ENCODE measurements at regions not wholly inside any gene's neighbourhood (a gene's known extent, or its start where the extent isn't known, plus 50 kb on each side); places are given as distances from the start of the nearest gene placed in this dataset.

DNA sequence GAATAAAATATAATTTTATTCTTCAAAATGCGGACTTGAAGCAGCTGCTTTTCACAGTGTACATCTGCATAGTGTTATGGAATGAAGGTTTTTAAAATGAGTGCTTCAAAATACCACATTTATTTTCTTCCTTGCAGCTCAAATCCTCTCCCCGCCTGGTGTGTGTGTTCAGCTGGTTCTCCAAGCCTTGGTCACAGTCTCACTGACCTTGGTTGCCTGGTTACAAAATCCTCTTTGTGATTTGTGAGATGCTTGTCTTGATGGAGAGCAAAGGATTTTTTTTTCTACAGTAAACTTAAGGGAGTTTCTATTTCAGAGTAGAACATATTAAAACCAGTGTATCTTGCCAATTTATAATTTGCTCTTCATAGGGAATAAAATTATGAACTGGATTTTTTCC lies 139.2 kb downstream of the PCDH18 start:
- TF ChIP-seq, protein P1, sequence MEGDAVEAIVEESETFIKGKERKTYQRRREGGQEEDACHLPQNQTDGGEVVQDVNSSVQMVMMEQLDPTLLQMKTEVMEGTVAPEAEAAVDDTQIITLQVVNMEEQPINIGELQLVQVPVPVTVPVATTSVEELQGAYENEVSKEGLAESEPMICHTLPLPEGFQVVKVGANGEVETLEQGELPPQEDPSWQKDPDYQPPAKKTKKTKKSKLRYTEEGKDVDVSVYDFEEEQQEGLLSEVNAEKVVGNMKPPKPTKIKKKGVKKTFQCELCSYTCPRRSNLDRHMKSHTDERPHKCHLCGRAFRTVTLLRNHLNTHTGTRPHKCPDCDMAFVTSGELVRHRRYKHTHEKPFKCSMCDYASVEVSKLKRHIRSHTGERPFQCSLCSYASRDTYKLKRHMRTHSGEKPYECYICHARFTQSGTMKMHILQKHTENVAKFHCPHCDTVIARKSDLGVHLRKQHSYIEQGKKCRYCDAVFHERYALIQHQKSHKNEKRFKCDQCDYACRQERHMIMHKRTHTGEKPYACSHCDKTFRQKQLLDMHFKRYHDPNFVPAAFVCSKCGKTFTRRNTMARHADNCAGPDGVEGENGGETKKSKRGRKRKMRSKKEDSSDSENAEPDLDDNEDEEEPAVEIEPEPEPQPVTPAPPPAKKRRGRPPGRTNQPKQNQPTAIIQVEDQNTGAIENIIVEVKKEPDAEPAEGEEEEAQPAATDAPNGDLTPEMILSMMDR (IDR thresholded peaks at IDR 0.05), result no peak
- TF ChIP-seq ZFX (IDR thresholded peaks at IDR 0.05; ENCODE audit: borderline replicate concordance), result no peak
- no peak overlapping the region for H3K27ac ChIP-seq

DNA sequence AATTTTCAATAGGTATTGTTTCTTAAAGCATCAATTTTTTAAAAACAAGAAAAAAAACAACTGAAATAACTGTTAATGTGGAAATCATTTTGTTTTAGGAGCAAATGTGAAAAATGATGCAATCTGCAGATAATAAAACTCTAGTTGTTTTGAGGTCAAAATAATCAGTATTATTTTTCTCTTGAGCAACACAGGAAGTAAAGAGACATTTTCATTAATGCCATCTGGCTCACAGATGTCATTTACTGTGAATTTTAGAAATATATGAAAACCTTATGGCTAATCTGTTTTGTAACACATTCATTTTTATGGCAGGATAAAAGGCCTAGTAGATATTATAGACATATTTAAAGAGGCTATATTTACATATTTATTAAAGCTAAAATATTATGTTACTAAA lies 141.6 kb downstream of the PCDH18 start:
- TF ChIP-seq, protein P1 (IDR thresholded peaks at IDR 0.05), result no peak
- TF ChIP-seq ZFX (IDR thresholded peaks at IDR 0.05; ENCODE audit: borderline replicate concordance), result no peak
- no peak overlapping the region for H3K27ac ChIP-seq

DNA sequence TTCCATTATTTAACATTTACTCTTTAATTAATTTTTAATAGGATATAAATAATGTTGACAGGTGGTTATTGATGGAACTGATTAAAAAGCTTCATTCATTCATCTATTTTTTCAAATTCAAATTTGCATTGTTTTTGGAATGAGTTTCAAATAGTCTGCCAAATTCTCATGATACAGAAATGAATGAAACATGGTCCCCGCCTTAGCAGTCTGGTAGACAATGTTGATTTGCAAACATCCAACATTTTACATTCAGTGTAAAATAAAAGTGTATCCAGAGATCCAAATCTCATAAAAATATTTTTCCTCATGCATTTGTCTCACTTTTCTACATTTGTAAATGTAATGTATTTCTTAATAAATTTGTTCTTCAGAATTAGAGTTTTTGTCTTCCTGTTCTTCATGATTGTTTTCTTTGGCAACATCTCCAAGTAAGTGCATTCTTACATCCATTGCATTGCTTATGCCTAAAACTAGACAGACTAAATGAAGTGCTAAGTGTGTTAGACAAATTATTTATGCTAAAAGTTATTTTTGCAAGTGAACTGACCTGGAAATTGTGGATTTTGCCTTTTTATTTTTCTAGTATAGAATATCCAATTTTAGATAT lies 142.3 kb downstream of the PCDH18 start:
- no peak overlapping the region for H3K27ac ChIP-seq
- TF ChIP-seq ZFX (IDR thresholded peaks at IDR 0.05; ENCODE audit: borderline replicate concordance), result no peak
- TF ChIP-seq, protein P1 (IDR thresholded peaks at IDR 0.05), result no peak

DNA sequence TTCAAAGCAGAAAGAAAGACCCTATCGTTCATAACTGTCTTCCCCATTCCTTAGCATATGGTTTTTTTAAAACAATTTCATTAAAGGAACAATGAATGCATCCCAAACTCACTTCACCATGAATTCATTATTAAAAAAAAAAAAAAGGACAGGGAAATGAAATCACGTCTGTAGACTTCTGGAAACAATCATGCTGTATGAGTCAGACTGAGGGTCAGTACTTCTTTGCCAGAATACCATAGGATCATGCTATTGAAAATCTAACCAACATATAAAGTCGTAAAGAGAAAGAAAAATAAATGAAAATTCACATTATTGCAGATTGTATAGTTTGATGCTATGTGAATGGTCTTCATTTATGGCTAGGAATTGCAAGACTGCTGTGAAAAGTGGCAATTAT lies 144.4 kb downstream of the PCDH18 start:
- no peak for TF ChIP-seq ZFX (IDR thresholded peaks at IDR 0.05; ENCODE audit: borderline replicate concordance)
- TF ChIP-seq, protein P1 (IDR thresholded peaks at IDR 0.05), result no peak
- H3K27ac ChIP-seq, result no peak overlapping the region

DNA sequence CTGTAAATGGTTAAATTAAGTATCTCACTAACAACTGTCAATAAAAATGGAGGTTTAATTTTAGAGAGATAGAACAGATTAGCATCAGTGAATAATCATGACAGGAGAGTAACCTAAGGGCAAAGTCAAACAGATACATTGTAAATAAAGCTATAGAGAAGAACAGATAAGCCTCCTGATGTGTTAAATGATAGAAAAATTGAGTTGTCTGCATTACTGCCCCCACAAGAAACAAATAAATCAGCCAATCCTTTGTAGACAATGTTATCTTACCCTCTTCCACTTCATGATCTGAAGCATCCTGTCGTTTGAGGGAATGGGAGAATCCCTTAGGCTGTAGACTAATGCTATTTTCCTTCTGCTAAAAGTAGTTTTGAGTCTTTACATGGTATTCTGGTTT lies 147.8 kb downstream of the PCDH18 start:
- TF ChIP-seq, protein P1 (IDR thresholded peaks at IDR 0.05), result no peak
- TF ChIP-seq ZFX (IDR thresholded peaks at IDR 0.05; ENCODE audit: borderline replicate concordance), result no peak
- H3K27ac ChIP-seq, result no peak overlapping the region

DNA sequence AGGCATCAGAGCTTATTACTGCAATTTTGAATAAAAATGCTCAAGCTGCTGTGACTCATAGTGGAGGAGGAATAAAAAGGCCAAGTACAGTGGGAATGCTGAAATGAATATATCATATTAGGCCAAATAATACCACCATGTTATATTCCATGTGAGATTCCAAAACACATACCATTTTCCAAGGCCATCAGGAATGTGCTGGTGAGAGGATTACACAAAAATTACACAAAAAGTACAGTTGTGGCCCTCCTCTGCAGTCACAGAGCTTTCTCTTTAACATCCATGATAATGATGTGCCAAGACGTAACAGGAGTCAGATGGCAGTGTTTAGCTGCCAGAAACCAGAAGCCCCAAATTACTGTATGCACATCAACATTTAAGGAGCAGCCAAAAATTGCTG lies 153.5 kb downstream of the PCDH18 start:
- TF ChIP-seq ZFX (IDR thresholded peaks at IDR 0.05; ENCODE audit: borderline replicate concordance), result no peak
- TF ChIP-seq, protein P1 (IDR thresholded peaks at IDR 0.05), result no peak
- H3K27ac ChIP-seq, result no peak overlapping the region

DNA sequence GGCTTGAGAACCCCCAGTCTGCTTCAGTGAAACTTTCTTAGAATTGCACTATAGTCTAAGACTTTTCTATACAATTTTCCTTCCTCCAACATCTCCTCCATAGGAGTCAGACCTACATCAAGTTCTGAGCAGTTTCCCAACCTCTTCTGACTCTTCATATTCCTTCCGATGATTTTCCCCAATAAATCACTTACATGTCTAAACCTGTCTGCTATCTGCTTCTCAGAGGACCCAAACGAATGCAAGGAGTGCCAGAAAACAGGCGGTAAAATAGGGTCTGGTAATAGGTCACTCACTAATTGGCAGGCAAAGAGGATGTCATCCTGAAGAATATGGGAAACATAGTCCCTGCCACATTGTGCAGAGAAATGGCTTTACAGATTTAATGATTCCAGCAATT lies 153.9 kb downstream of the PCDH18 start:
- TF ChIP-seq ZFX (IDR thresholded peaks at IDR 0.05; ENCODE audit: borderline replicate concordance), result no peak
- TF ChIP-seq, protein P1 (IDR thresholded peaks at IDR 0.05), result no peak
- no peak overlapping the region for H3K27ac ChIP-seq
